SK-N-MC (cell line): ENCODE measurements at regions not wholly inside any gene's neighbourhood (a gene's known extent, or its start where the extent isn't known, plus 50 kb on each side); places are given as distances from the start of the nearest gene placed in this dataset.
"Not testable (repeated sequence)": the region's sequence is repeated elsewhere in the genome, so short reads cannot be mapped to it uniquely, and the experiment has no call there.

Experiments used
- DNase-seq: peaks from one replicate; pipeline ENCODE4 v3.0.0-alpha.2; 2011; ENCODE audit warnings: low read depth, low spot score
- H3K27ac ChIP-seq: fragments of 200-600 bp; sonication (generic); 2 replicates; pipeline ENCODE4 v1.5.1; 2016; ENCODE audit warnings: mixed run types
- H3K36me3 ChIP-seq: fragments of 200-600 bp; sonication (generic); 2 replicates; pipeline ENCODE4 v1.6.1; 2017; ENCODE audit warnings: antibody characterized with exemption, low read length, mixed read lengths; ENCODE audit not compliant: insufficient read depth
- H3K4me3 ChIP-seq: fragments of 200-600 bp; sonication (generic); 2 replicates; pipeline ENCODE4 v1.5.1; 2016
- H3K9ac ChIP-seq: fragments of 200-600 bp; sonication (generic); 2 replicates; pipeline ENCODE4 v1.8.0; 2017; ENCODE audit warnings: mixed run types, mixed read lengths; ENCODE audit not compliant: insufficient read length
- H3K9me3 ChIP-seq: fragments of 200-600 bp; sonication (generic); 2 replicates; pipeline ENCODE4 v1.6.1; 2017; ENCODE audit warnings: low read depth, mild to moderate bottlenecking, antibody characterized with exemption, low read length, moderate library complexity, mixed read lengths
- EZH2 ChIP-seq: fragments of 200-600 bp; sonication (generic); IDR thresholded peaks from one replicate; pipeline ENCODE4 v1.6.1; 2017; ENCODE audit warnings: antibody characterized with exemption
- FOXP2 ChIP-seq: optimal IDR thresholded peaks from 2 replicates; pipeline ENCODE3; 2011; ENCODE audit warnings: mild to moderate bottlenecking, moderate library complexity; ENCODE audit not compliant: insufficient read depth; ENCODE audit errors: extremely low read length, control extremely low read depth
- POLR2AphosphoS5 ChIP-seq: IDR thresholded peaks from 2 replicates; pipeline ENCODE4 v1.6.1; 2012; ENCODE audit warnings: mild to moderate bottlenecking, low read depth, low read length, borderline replicate concordance

DNA sequence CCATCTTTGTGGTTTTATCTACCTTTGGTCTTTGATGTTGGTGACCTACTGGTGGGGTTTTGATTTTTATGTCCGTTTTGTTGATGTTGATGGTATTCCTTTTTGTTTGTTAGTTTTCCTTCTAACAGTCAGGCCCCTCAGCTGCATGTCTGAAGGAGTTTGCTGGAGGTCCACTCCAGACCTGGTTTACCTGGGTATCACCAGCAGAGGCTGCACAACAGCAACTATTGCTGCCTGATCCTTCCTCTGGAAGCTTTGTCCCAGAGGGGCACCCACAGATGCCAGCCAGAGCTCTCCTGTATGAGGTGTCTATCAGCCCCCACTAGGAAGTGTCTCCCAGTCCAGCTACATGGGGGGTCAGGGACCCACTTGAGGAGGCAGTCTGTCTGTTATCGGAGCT, 199.3 kb upstream of the WDFY3 start:
- Histone ChIP-seq H3K9ac (no peak overlapping the region), H3K27ac (no peak overlapping the region), H3K36me3 (no peaks in the 10 kb centered on the region), H3K9me3 (no peaks in the 10 kb centered on the region), H3K4me3 (no peak overlapping the region)
- no peak for TF ChIP-seq POLR2AphosphoS5
- TF ChIP-seq FOXP2, result no peak
- no peak for TF ChIP-seq EZH2
- DNase-seq, result no peak

DNA sequence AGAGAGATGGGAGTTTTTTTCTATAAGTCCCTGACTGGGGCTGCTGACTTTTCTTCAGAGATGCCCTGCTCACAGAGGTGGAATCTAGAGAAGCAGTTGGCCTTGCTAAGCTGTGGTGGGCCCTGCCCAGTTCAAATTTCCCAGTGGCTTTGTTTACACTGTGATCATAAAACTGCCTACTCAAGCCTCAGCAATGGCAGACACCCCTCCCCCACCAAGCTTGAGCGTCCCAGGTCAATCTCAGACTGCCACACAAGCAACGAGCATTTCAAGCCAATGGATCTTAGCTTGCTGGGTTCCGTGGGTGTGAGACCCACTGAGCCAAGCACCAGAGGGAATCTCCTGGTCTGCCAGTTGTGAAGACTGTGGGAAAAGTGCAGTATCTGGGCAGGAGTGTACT, 199.8 kb upstream of the WDFY3 start:
- Histone ChIP-seq H3K36me3 (no peaks in the 10 kb centered on the region), H3K9ac (no peak overlapping the region), H3K9me3 (no peaks in the 10 kb centered on the region), H3K27ac (no peak overlapping the region), H3K4me3 (no peak overlapping the region)
- TF ChIP-seq FOXP2 (no peak), POLR2AphosphoS5 (no peak), EZH2 (no peak)
- no peak for DNase-seq

- no peak for DNase-seq
- Histone ChIP-seq H3K9ac (no peak overlapping the region), H3K27ac (no peak overlapping the region), H3K36me3 (no peaks in the 10 kb centered on the region), H3K9me3 (no peaks in the 10 kb centered on the region), H3K4me3 (no peak overlapping the region)
- TF ChIP-seq EZH2, result no peak
- TF ChIP-seq FOXP2, result no peak
- TF ChIP-seq POLR2AphosphoS5, result no peak
Observed at GRCh38 chr4:85168234-85168834, 201.8 kb upstream of the WDFY3 start.

GRCh38 chr4:85170241-85170640, 203.8 kb upstream of the WDFY3 start:
- no peak overlapping the region for H3K27ac ChIP-seq
- no peak overlapping the region for H3K9ac ChIP-seq
- no peak overlapping the region for H3K4me3 ChIP-seq
- TF ChIP-seq POLR2AphosphoS5 (no peak), FOXP2 (no peak), EZH2 (no peak)
- no peaks in the 10 kb centered on the region for H3K9me3 ChIP-seq
- H3K36me3 ChIP-seq, result no peaks in the 10 kb centered on the region
- DNase-seq, result no peak

GRCh38 chr4:85175190-85175589, 208.7 kb upstream of the WDFY3 start:
- Histone ChIP-seq H3K27ac (no peak overlapping the region), H3K9me3 (no peaks in the 10 kb centered on the region), H3K36me3 (no peaks in the 10 kb centered on the region), H3K4me3 (no peak overlapping the region), H3K9ac (no peak overlapping the region)
- no peak for DNase-seq
- no peak for TF ChIP-seq POLR2AphosphoS5
- TF ChIP-seq EZH2, result no peak

DNA sequence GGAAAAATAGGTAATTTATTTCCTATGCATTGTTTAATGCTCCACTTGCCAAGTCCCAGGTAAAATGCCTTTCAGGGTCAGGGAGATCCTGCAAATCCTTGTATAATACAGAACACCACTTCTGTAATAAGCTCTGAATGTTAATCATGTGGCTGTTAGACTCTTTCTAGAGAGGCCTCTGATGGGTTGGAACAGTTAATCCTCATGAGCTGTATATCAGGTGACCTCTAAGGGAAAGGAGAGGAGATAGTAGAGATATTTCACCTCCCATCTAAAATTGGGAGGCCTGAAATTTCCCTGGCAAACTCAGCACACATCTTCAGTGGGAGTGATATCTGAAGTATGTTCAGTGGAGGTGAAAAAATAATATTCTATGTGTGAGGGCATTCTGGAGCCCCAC, 210.6 kb upstream of the WDFY3 start:
- Histone ChIP-seq H3K27ac (no peak overlapping the region), H3K4me3 (no peak overlapping the region), H3K9me3 (no peaks in the 10 kb centered on the region), H3K36me3 (no peaks in the 10 kb centered on the region), H3K9ac (no peak overlapping the region)
- no peak for DNase-seq
- TF ChIP-seq POLR2AphosphoS5, result no peak
- no peak for TF ChIP-seq EZH2
- TF ChIP-seq FOXP2, result no peak

DNA sequence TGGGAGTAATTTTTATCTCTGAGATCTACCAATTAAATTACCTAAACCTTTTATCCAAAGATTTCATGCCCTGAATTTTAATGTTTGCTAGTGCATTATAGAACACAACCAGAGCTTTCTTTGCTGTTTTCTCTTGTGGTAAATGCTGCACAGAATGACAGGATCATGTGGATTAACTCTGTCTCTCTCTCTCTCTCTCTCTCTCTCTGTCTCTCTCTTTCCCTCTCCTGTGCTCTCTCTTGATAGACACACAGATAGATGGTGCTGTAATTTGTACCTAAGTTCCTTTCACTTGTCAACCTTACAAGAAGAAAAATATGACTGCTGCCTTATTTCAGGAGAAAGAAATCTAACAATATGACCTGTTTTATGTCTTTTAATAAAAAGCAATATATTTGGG, 211.2 kb upstream of the WDFY3 start:
- Histone ChIP-seq H3K27ac (no peak overlapping the region), H3K9me3 (no peaks in the 10 kb centered on the region), H3K4me3 (no peak overlapping the region), H3K36me3 (no peaks in the 10 kb centered on the region), H3K9ac (no peak overlapping the region)
- DNase-seq, result no peak
- TF ChIP-seq EZH2 (no peak), FOXP2 (no peak), POLR2AphosphoS5 (no peak)

DNA sequence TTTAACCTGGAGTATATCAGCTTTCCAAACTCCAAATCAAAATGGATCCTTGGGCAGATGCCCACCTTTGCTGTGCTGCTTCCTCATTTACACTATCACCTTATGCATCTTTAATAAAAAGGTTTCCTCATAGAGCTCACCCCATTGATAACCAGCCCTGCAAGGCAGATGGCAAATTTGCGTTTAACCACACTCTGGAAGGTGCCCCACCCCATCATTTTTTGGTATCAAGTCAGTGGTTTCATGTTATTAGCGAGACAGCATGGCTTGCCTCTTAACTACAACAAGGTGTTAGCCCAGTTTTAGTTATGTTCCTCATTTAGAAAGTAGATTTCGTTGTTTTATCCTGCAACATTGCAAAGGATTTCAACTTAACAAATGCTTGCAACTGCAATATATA, 214.0 kb upstream of the WDFY3 start:
- H3K9ac ChIP-seq, result no peak overlapping the region
- no peak for DNase-seq
- no peaks in the 10 kb centered on the region for H3K36me3 ChIP-seq

GRCh38 chr4:85187106-85187505, 220.6 kb upstream of the WDFY3 start:
- no peak overlapping the region for H3K4me3 ChIP-seq
- H3K9ac ChIP-seq, result no peak overlapping the region
- no peak overlapping the region for H3K27ac ChIP-seq
- DNase-seq, result no peak
- TF ChIP-seq FOXP2 (no peak), POLR2AphosphoS5 (no peak), EZH2 (no peak)
- no peaks in the 10 kb centered on the region for H3K9me3 ChIP-seq
- H3K36me3 ChIP-seq, result no peaks in the 10 kb centered on the region

More for the DNA sequence above, 214.0 kb upstream of the WDFY3 start:
- TF ChIP-seq EZH2, result no peak
- TF ChIP-seq POLR2AphosphoS5, result no peak
- no peak for TF ChIP-seq FOXP2
- Histone ChIP-seq H3K4me3 (no peak overlapping the region), H3K9me3 (no peaks in the 10 kb centered on the region), H3K27ac (no peak overlapping the region)

DNA sequence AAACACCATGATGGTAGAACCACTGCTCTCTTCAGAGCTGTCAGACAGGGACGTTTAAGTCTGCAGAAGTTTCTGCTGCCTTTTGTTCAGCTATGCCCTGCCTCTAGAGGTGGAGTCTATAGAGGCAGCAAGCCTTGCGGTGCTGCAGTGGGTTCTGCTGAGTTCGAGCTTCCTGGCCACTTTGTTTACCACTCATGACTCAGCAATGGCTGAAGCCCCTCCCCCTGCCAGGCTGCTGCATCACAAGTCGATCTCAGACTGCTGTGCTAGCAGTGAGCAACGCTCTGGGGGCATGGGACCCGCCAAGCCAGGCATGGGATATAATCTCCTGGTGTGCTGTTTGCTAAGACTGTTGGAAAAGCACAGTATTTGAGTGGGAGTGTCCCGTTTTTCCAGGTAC, 229.5 kb upstream of the WDFY3 start:
- not testable (repeated sequence) for DNase-seq, H3K36me3 ChIP-seq, H3K9ac ChIP-seq, H3K27ac ChIP-seq, H3K4me3 ChIP-seq, H3K9me3 ChIP-seq
